ENCODE measurements at regions not wholly inside any gene's neighbourhood (a gene's known extent, or its start where the extent isn't known, plus 50 kb on each side); places are given as distances from the start of the nearest gene placed in this dataset.

DNA sequence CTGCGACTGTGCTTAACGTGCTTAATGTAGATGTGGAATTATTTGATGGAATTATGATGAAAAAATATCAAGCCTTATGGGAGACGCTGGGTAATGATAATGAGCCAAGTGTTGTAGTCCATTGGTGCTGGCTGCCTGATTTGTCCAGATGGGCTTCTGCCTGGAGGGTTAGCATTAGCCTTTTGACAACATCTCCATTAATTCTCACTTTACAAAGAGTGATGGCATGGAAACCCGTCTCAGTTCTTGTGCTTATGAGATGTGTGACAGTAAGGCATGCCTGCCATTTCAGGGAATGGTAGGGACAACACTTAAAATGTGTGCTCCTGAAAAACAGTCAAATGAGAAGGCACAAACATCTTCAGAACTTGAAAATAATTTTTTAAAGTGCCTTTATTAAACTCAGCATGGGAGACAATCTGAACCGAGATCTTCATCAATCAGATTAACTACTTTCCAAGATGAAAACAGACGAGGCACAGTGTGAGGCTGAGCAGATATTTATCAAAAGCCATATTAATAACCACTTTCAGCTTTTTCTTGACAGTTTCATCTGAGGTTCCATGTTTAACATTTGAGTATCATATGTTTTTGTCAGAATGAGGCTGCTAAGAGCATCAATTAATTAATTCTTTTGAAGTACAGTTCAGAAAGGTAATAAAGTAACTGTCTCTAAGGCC is 473.1 kb downstream of the NXPH1 start:
- TF ChIP-seq, protein P1, sequence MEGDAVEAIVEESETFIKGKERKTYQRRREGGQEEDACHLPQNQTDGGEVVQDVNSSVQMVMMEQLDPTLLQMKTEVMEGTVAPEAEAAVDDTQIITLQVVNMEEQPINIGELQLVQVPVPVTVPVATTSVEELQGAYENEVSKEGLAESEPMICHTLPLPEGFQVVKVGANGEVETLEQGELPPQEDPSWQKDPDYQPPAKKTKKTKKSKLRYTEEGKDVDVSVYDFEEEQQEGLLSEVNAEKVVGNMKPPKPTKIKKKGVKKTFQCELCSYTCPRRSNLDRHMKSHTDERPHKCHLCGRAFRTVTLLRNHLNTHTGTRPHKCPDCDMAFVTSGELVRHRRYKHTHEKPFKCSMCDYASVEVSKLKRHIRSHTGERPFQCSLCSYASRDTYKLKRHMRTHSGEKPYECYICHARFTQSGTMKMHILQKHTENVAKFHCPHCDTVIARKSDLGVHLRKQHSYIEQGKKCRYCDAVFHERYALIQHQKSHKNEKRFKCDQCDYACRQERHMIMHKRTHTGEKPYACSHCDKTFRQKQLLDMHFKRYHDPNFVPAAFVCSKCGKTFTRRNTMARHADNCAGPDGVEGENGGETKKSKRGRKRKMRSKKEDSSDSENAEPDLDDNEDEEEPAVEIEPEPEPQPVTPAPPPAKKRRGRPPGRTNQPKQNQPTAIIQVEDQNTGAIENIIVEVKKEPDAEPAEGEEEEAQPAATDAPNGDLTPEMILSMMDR (IDR thresholded peaks at IDR 0.05) = no peak
- TF ChIP-seq EZH2phosphoT487 (IDR thresholded peaks at IDR 0.05) (no peak), EZH2 (IDR thresholded peaks at IDR 0.05) (no peak)
